Ishikawa (cell line): ENCODE measurements at regions not wholly inside any gene's neighbourhood (a gene's known extent, or its start where the extent isn't known, plus 50 kb on each side); places are given as distances from the start of the nearest gene placed in this dataset.

Experiments used
- CEBPB ChIP-seq: IDR thresholded peaks from 2 replicates; pipeline ENCODE4 v1.6.1; 2012
- CREB1 ChIP-seq: IDR thresholded peaks from 2 replicates; pipeline ENCODE4 v1.6.1; 2012; ENCODE audit warnings: low read depth
- EGR1 ChIP-seq: IDR thresholded peaks from 2 replicates; pipeline ENCODE4 v1.6.1; 2012
- EP300 ChIP-seq: IDR thresholded peaks from 2 replicates; pipeline ENCODE4 v1.6.1; 2012; ENCODE audit warnings: borderline replicate concordance
- FOXM1 ChIP-seq: IDR thresholded peaks from 2 replicates; pipeline ENCODE4 v1.6.1; 2012; ENCODE audit warnings: low read depth, borderline replicate concordance
- MAX ChIP-seq: IDR thresholded peaks from 2 replicates; pipeline ENCODE4 v1.6.1; 2012
- NFIC ChIP-seq: IDR thresholded peaks from 2 replicates; pipeline ENCODE4 v1.6.1; 2012
- RAD21 ChIP-seq: IDR thresholded peaks from 2 replicates; pipeline ENCODE4 v1.6.1; 2012; ENCODE audit warnings: low read depth
- REST ChIP-seq: IDR thresholded peaks from 2 replicates; pipeline ENCODE4 v1.6.1; 2012; ENCODE audit warnings: low read depth, mild to moderate bottlenecking
- TAF1 ChIP-seq: IDR thresholded peaks from 2 replicates; pipeline ENCODE4 v1.6.1; 2012; ENCODE audit warnings: low read depth, mild to moderate bottlenecking
- TCF12 ChIP-seq: IDR thresholded peaks from 2 replicates; pipeline ENCODE4 v1.6.1; 2012; ENCODE audit warnings: low read depth
- TEAD4 ChIP-seq: IDR thresholded peaks from 2 replicates; pipeline ENCODE4 v1.6.1; 2012
- USF1 ChIP-seq: IDR thresholded peaks from 2 replicates; pipeline ENCODE4 v1.6.1; 2012
- YY1 ChIP-seq: IDR thresholded peaks from 2 replicates; pipeline ENCODE4 v1.6.1; 2012; ENCODE audit warnings: low read depth
- ZBTB7A ChIP-seq: IDR thresholded peaks from 2 replicates; pipeline ENCODE4 v1.6.1; 2012; ENCODE audit warnings: low read depth

- TF ChIP-seq TAF1 (no peak), REST (no peak), FOXM1 (no peak), NFIC (no peak), EP300 (no peak), TEAD4 (no peak), CREB1 (no peak), CEBPB (no peak), ZBTB7A (no peak), RAD21 (no peak), MAX (no peak), EGR1 (no peak), USF1 (no peak), TCF12 (no peak)
Measured at GRCh38 chr6:113171882-113172281, 685.3 kb upstream of the MARCKS start.

- no peak for TF ChIP-seq CEBPB
- TF ChIP-seq EP300: no peak
- TF ChIP-seq TAF1: no peak
- TF ChIP-seq TEAD4: no peak
- no peak for TF ChIP-seq TCF12
- no peak for TF ChIP-seq YY1
- no peak for TF ChIP-seq CREB1
- no peak for TF ChIP-seq EGR1
- no peak for TF ChIP-seq REST
Measured at GRCh38 chr6:113172531-113172966, 684.6 kb upstream of the MARCKS start.

DNA sequence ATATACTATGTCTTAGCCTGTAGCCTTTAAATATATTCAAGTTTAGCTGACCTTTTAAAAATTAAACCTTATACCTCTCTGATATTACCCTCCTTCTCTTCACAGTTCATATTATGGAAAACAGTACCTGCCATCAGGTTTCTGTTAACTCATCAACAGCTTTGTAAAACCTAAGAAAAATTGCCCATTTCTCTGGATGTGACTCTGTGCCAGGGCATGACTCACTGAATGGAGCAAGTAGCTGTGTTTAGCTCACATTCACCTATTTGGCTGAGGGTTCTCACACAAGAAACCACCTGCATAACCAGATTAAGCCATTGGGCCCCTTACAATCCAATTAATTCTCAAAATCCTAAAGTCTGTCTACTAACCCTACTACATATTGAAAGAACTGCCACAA is 678.8 kb upstream of the MARCKS start:
- TF ChIP-seq TCF12: no peak
- TF ChIP-seq ZBTB7A: no peak

- TF ChIP-seq USF1 (no peak), TEAD4 (no peak), NFIC (no peak), REST (no peak), CREB1 (no peak), TCF12 (no peak)
Measured at GRCh38 chr6:113181164-113181563, 676.0 kb upstream of the MARCKS start.

GRCh38 chr6:113182370-113183141 is 674.6 kb upstream of the MARCKS start:
- TF ChIP-seq TCF12 (no peak), CEBPB (no peak), NFIC (no peak), FOXM1 (no peak), EGR1 (no peak), ZBTB7A (no peak), REST (no peak), RAD21 (no peak)
